ENCODE measurements at regions not wholly inside any gene's neighbourhood (a gene's known extent, or its start where the extent isn't known, plus 50 kb on each side); places are given as distances from the start of the nearest gene placed in this dataset.

- Histone ChIP-seq H3K18ac (ENCODE audit: extremely low read depth, low read length) (no peak overlapping the region), H3K36me3 (ENCODE audit: control insufficient read depth in 2 of 4, insufficient read depth in 4 of 4, low read length in 3 of 4) (no peaks in the 10 kb centered on the region), H3K27ac (ENCODE audit: low read depth, low read length) (no peak overlapping the region), H3K23me2 (ENCODE audit: low read depth, low read length) (no peaks in the 10 kb centered on the region), H4K5ac (ENCODE audit: insufficient read length, low read depth, low read length) (no peak overlapping the region), H2AK5ac (ENCODE audit: low read depth, low read length) (no peak overlapping the region), H3K23ac (ENCODE audit: insufficient read length) (no peak overlapping the region), H3K9me3 (ENCODE audit: insufficient read depth in 2 of 2, low read depth in 1 of 2, low read length in 1 of 2) (no peaks in the 10 kb centered on the region), H3K27me3 (replicated peaks in 1 of 4; ENCODE audit: control insufficient read depth in 3 of 4, extremely low read depth in 1 of 4, insufficient read depth in 3 of 4, low read length in 3 of 4) (no peaks in the 10 kb centered on the region), H4K8ac (ENCODE audit: extremely low read depth, insufficient read depth, low read length) (no peak overlapping the region), H2BK12ac (ENCODE audit: low read depth, low read length) (no peak overlapping the region), H4K20me1 (replicated peaks in 1 of 2; ENCODE audit: control insufficient read depth in 1 of 2, insufficient read depth in 2 of 2, low read length in 2 of 2) (no peaks in the 10 kb centered on the region), H2BK20ac (ENCODE audit: low read length) (no peak overlapping the region), H3K4ac (replicated peaks; ENCODE audit: insufficient read length, low read depth, low read length) (no peak overlapping the region), H2AFZ (ENCODE audit: low read length) (no peak overlapping the region), H3K14ac (ENCODE audit: insufficient read length) (no peak overlapping the region), H2BK15ac (ENCODE audit: low read length) (no peak overlapping the region), H3K79me2 (ENCODE audit: control insufficient read depth in 1 of 2, insufficient read depth in 2 of 2, low read length in 2 of 2) (no peaks in the 10 kb centered on the region), H3K4me1 (replicated peaks in 1 of 4; ENCODE audit: control insufficient read depth in 3 of 4, insufficient read depth in 4 of 4, low read length in 3 of 4) (no peaks in the 10 kb centered on the region), H3K79me1 (ENCODE audit: low read depth, low read length) (no peaks in the 10 kb centered on the region), H3K4me3 (ENCODE audit: extremely low read depth in 1 of 4, insufficient read depth in 2 of 4, low read depth in 3 of 4, low read length in 4 of 4) (no peak overlapping the region), H3K56ac (replicated peaks; ENCODE audit: insufficient read length, low read depth, low read length) (no peak overlapping the region), H2BK5ac (ENCODE audit: low read depth, low read length) (no peak overlapping the region), H2BK120ac (replicated peaks; ENCODE audit: low read depth, low read length) (no peak overlapping the region), H3K9ac (replicated peaks in 1 of 4; ENCODE audit: extremely low read depth in 1 of 4, low read depth in 3 of 4, low read length in 3 of 4) (no peak overlapping the region), H3K4me2 (ENCODE audit: insufficient read depth in 1 of 2, low read depth in 2 of 2, low read length in 2 of 2) (no peak overlapping the region), H4K91ac (replicated peaks; ENCODE audit: insufficient read length, low read length) (no peak overlapping the region)
- no peak for FAIRE-seq
- TF ChIP-seq MAX (IDR thresholded peaks at IDR 0.05) (no peak), TEAD4 (IDR thresholded peaks at IDR 0.05; ENCODE audit: low read depth, low read length) (no peak), POLR2AphosphoS5 (IDR thresholded peaks at IDR 0.05; ENCODE audit: low read depth, low read length) (no peak), RXRA (IDR thresholded peaks at IDR 0.05; ENCODE audit: insufficient read depth, low read depth, low read length) (no peak), CREB1 (IDR thresholded peaks at IDR 0.05) (no peak), RFX5 (IDR thresholded peaks at IDR 0.05; ENCODE audit: borderline replicate concordance, low read depth, low read length) (no peak), SP2 (IDR thresholded peaks at IDR 0.05; ENCODE audit: low read length) (no peak), CBX8 (IDR thresholded peaks at IDR 0.05; ENCODE audit: borderline replicate concordance, low read depth, low read length) (no peak), EZH2 (IDR thresholded peaks at IDR 0.05; ENCODE audit: low read depth, low read length, severe bottlenecking) (no peak), CHD2 (IDR thresholded peaks at IDR 0.05; ENCODE audit: low read length) (no peak), NANOG (IDR thresholded peaks at IDR 0.05; ENCODE audit: insufficient read depth, low read depth, low read length, poor library complexity, severe bottlenecking) (no peak), EGR1 (IDR thresholded peaks at IDR 0.05; ENCODE audit: borderline replicate concordance, low read depth, low read length) (no peak)
- ChIA-PET CTCF (ENCODE audit: partially characterized antibody) (no interaction called here), POLR2A (ENCODE audit: partially characterized antibody) (no interaction called here)
- 100% methylated on average over 1 of the region's 1 CpG; no CpG with 5 or more reads in 1 of the 2 experiments for WGBS, 2 experiments (ENCODE audit: extremely low coverage in 1 of 2, insufficient coverage in 1 of 2, insufficient read length in 1 of 2, insufficient replicate concordance in 2 of 2, low coverage in 1 of 2, low lambda C conversion rate in 2 of 2, missing lambda C conversion rate in 1 of 2)
- DNase-seq (ENCODE audit: low read depth in 1 of 2, low spot score in 2 of 2): no peak
Observed at GRCh38 chr10:108141064-108141463, 976.6 kb upstream of the SORCS1 start.
